Smooth muscle cell (in vitro differentiated cells): ENCODE measurements at regions not wholly inside any gene's neighbourhood (a gene's known extent, or its start where the extent isn't known, plus 50 kb on each side); places are given as distances from the start of the nearest gene placed in this dataset.
A peak's percentile ranks its signal among the peaks of the same experiment; 100 is the strongest.

Experiments used
- DNase-seq: peaks from one replicate; lab custom pipeline; 2025; ENCODE audit not compliant: unreplicated experiment; lab: John Stamatoyannopoulos, UW
- H2AFZ ChIP-seq: fragments of 200-600 bp; sonication (generic); 2 replicates; pipeline ENCODE4 v1.6.0; 2016; ENCODE audit warnings: antibody characterized with exemption, low read depth, mild to moderate bottlenecking
- H3F3A ChIP-seq: fragments of 200-600 bp; sonication (generic); 2 replicates; pipeline ENCODE4 v1.6.0; 2017; ENCODE audit warnings: antibody characterized with exemption, low read depth
- H3K27ac ChIP-seq: fragments of 200-600 bp; sonication (generic); 2 replicates; pipeline ENCODE4 v1.5.1; 2016; ENCODE audit warnings: low read depth, mild to moderate bottlenecking
- H3K27me3 ChIP-seq: fragments of 200-600 bp; sonication (generic); 2 replicates; pipeline ENCODE4 v1.6.1; 2016; ENCODE audit warnings: low read depth, mild to moderate bottlenecking
- H3K36me3 ChIP-seq: fragments of 200-600 bp; sonication (generic); 2 replicates; pipeline ENCODE4 v1.5.1; 2016; ENCODE audit warnings: low read depth
- H3K4me1 ChIP-seq: fragments of 200-600 bp; sonication (generic); 2 replicates; pipeline ENCODE4 v1.5.1; 2016; ENCODE audit warnings: low read depth
- H3K4me2 ChIP-seq: fragments of 200-600 bp; sonication (generic); 2 replicates; pipeline ENCODE4 v1.6.0; 2016; ENCODE audit warnings: mild to moderate bottlenecking
- H3K4me3 ChIP-seq: fragments of 200-600 bp; sonication (generic); 2 replicates; pipeline ENCODE4 v1.5.1; 2016; ENCODE audit warnings: mild to moderate bottlenecking
- H3K79me2 ChIP-seq: fragments of 200-600 bp; sonication (generic); 2 replicates; pipeline ENCODE4 v1.6.0; 2016; ENCODE audit warnings: low read depth, mild to moderate bottlenecking
- H3K9ac ChIP-seq: fragments of 200-600 bp; sonication (generic); 2 replicates; pipeline ENCODE4 v1.6.0; 2016; ENCODE audit warnings: low read depth
- H3K9me3 ChIP-seq: fragments of 200-600 bp; sonication (generic); replicated peaks from 2 replicates; pipeline ENCODE4 v1.5.1; 2016; ENCODE audit warnings: low read depth
- H4K20me1 ChIP-seq: fragments of 200-600 bp; sonication (generic); 2 replicates; pipeline ENCODE4 v1.6.0; 2016; ENCODE audit warnings: low read depth
- CTCF ChIP-seq: fragments of 200-600 bp; sonication (generic); IDR thresholded peaks from 2 replicates; pipeline ENCODE4 v1.5.1; 2017; ENCODE audit warnings: borderline replicate concordance, mild to moderate bottlenecking, antibody characterized with exemption; ENCODE audit not compliant: insufficient read depth, poor library complexity, severe bottlenecking
- WGBS: methylation state at CpG from one replicate; pipeline ENCODE4 v1.1.7; 2016; ENCODE audit warnings: low lambda C conversion rate; 5-methylcytosine and 5-hydroxymethylcytosine counted together

GRCh38 chr10:28429573-28430216, 103.2 kb upstream of the WAC start:
- Histone ChIP-seq H3K4me1 (peaks cover 8% of the 10 kb centered on the region), H3F3A (no peaks in the 10 kb centered on the region), H3K79me2 (no peaks in the 10 kb centered on the region), H3K9ac (no peak overlapping the region), H3K9me3 (no peaks in the 10 kb centered on the region), H3K27ac (no peak overlapping the region), H3K4me3 (no peak overlapping the region), H3K36me3 (no peaks in the 10 kb centered on the region), H2AFZ (no peak overlapping the region), H3K4me2 (no peak overlapping the region), H3K27me3 (no peaks in the 10 kb centered on the region), H4K20me1 (no peaks in the 10 kb centered on the region)
- 98% methylated on average over 3 of the region's 3 CpGs for WGBS
- TF ChIP-seq CTCF = no peak
- no peak for DNase-seq

GRCh38 chr10:28431139-28431538, 101.8 kb upstream of the WAC start:
- H3K4me2 ChIP-seq = no peak overlapping the region
- no peaks in the 10 kb centered on the region for H3K36me3 ChIP-seq
- no peaks in the 10 kb centered on the region for H3K27me3 ChIP-seq
- H3F3A ChIP-seq = no peaks in the 10 kb centered on the region
- no peaks in the 10 kb centered on the region for H3K79me2 ChIP-seq
- H3K27ac ChIP-seq = no peak overlapping the region
- no peaks in the 10 kb centered on the region for H3K9me3 ChIP-seq
- DNase-seq = no peak
- peaks cover 1% of the 10 kb centered on the region for H3K4me1 ChIP-seq
- H3K4me3 ChIP-seq = no peak overlapping the region
- H4K20me1 ChIP-seq = no peaks in the 10 kb centered on the region
- TF ChIP-seq CTCF = no peak
- WGBS = 63% methylated on average over 5 of the region's 5 CpGs
- no peak overlapping the region for H2AFZ ChIP-seq
- H3K9ac ChIP-seq = no peak overlapping the region

GRCh38 chr10:28432210-28432676, 100.7 kb upstream of the WAC start:
- peak; percentile 72 for TF ChIP-seq CTCF
- H4K20me1 ChIP-seq = no peaks in the 10 kb centered on the region
- no peak overlapping the region for H3K27ac ChIP-seq
- H3K27me3 ChIP-seq = no peaks in the 10 kb centered on the region
- 8% methylated on average over 9 of the region's 9 CpGs for WGBS
- H3K9me3 ChIP-seq = no peaks in the 10 kb centered on the region
- H3K4me3 ChIP-seq = no peak overlapping the region
- no peak overlapping the region for H3K9ac ChIP-seq
- H3K4me1 ChIP-seq = no peaks in the 10 kb centered on the region
- no peaks in the 10 kb centered on the region for H3F3A ChIP-seq
- no peaks in the 10 kb centered on the region for H3K36me3 ChIP-seq
- peak overlapping the region; percentile 79 for H3K4me2 ChIP-seq
- no peaks in the 10 kb centered on the region for H3K79me2 ChIP-seq
- no peak for DNase-seq
- peak overlapping the region; percentile 38 for H2AFZ ChIP-seq

- Histone ChIP-seq H3K79me2 (no peaks in the 10 kb centered on the region), H3K9ac (no peak overlapping the region), H4K20me1 (no peaks in the 10 kb centered on the region), H3K36me3 (no peaks in the 10 kb centered on the region), H3K9me3 (no peaks in the 10 kb centered on the region), H3F3A (no peaks in the 10 kb centered on the region), H3K4me2 (no peak overlapping the region), H3K4me1 (no peaks in the 10 kb centered on the region), H3K27ac (no peak overlapping the region), H3K27me3 (no peaks in the 10 kb centered on the region), H2AFZ (no peak overlapping the region), H3K4me3 (no peak overlapping the region)
- 79% methylated on average over 4 of the region's 4 CpGs for WGBS
- no peak for DNase-seq
- no peak for TF ChIP-seq CTCF
Measured at GRCh38 chr10:28434063-28434462, 98.9 kb upstream of the WAC start.
